Omental fat pad (tissue), 3 donors: ENCODE measurements at regions not wholly inside any gene's neighbourhood (a gene's known extent, or its start where the extent isn't known, plus 50 kb on each side); places are given as distances from the start of the nearest gene placed in this dataset.

Experiments used
- ATAC-seq: fragments of 150-250 bp; one replicate; pipeline ENCODE4 v1.9.1; 2016; ENCODE audit warnings: mild to moderate bottlenecking, moderate library complexity; ENCODE audit not compliant: low FRiP score
- DNase-seq: peaks from one replicate; pipeline ENCODE4 v3.0.0-alpha.2; 2019; ENCODE audit warnings: low spot score
- TF ChIP-seq, protein P1 (sequence below), 3 donors: fragments of 450-650 bp; IDR thresholded peaks; one replicate each; pipeline ENCODE4 v1.5.1; 2016 to 2017; ENCODE audit warnings: antibody characterized with exemption in 3 of 3, mild to moderate bottlenecking in 3 of 3, moderate library complexity in 2 of 3

- DNase-seq = no peak
- TF ChIP-seq, protein P1, sequence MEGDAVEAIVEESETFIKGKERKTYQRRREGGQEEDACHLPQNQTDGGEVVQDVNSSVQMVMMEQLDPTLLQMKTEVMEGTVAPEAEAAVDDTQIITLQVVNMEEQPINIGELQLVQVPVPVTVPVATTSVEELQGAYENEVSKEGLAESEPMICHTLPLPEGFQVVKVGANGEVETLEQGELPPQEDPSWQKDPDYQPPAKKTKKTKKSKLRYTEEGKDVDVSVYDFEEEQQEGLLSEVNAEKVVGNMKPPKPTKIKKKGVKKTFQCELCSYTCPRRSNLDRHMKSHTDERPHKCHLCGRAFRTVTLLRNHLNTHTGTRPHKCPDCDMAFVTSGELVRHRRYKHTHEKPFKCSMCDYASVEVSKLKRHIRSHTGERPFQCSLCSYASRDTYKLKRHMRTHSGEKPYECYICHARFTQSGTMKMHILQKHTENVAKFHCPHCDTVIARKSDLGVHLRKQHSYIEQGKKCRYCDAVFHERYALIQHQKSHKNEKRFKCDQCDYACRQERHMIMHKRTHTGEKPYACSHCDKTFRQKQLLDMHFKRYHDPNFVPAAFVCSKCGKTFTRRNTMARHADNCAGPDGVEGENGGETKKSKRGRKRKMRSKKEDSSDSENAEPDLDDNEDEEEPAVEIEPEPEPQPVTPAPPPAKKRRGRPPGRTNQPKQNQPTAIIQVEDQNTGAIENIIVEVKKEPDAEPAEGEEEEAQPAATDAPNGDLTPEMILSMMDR (IDR thresholded peaks at IDR 0.05) = no peak
- no peak for ATAC-seq
These were observed 105.1 kb upstream of the TNRC6C start for GRCh38 chr17:77853191-77853977.

DNA sequence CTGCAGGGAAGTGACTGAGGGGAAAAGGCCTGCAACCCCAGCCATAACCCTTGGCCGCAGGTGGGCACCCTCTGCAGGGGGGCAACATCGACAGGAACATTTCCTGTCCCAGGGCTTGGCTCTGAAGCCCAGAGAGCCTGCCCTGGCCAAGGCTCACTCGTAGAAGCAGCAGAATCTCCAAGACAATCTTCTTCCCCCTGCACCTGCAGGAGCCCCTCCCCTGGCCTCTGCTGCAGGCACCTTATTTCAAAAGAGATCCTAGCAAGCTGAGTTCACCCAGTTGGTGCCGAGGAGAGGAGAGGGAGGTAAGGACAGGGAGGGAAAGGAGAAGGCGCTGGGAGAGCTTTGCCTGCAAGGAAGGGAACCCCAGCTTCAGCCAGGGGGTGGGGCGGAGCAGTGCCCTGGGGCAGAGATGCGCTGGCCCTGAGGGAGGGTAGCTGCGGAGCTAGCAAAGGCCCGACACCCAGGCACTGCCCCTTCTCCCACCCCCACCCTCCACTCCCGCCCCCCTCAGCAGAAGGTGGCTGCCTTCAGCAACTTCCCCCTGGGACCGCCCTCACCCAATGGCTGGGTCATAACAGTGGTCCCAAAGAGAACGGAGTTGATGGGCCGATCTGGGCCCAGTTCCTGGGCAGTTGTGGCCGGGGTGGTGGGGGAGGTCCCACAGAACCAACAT is 104.3 kb upstream of the TNRC6C start:
- no peak for ATAC-seq
- TF ChIP-seq, protein P1 (IDR thresholded peaks at IDR 0.05) = no peak

DNA sequence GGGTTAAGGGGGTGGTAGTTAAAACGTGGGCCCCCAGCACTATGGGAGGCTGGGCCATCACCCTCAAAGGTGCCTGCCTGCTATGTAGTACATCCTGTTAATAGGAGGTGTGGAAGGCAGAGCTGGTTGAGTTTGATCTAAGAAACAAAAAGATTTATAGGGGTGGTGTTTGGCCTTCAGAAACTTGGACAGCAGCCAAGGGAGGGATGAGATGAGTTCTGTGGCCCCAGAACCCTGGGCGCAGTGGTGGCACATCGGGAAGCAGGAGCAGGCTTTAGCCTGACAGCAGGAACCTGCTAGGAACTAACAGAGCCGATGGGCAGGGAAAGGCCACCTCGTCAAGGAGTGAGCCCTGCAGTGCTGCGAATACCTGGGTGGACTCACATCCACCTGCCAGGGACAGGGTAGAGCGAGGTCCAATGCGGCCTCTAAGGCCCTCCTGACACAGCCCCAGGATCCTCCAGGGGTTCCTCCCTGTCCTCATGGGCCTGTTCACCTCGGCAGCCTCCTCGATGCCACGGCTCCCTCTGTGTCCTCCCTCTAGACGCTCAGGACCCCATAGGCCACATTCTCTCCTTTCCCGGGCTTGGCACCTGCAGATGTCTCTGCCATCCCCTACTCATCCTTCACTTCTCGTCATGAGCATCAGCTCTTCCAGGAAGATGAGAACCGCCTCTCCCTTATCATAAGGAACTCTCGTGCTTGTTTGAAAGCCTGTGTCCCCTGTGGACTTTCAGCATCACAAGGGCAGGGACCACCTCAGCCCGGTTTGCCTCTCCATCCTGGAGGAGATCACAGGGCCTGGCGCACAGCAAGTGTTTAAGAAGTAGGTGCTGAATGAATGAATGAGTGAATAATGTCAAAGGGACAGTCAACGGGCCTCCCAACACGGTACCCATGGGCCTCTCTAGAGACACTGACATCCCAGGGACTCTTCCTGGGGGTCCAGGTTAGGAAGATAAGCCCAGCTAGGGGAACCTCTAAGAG is 103.5 kb upstream of the TNRC6C start:
- TF ChIP-seq, protein P1 (IDR thresholded peaks at IDR 0.05) = no peak
- ATAC-seq (no peak), DNase-seq (no peak)

More for the DNA sequence above, 104.3 kb upstream of the TNRC6C start:
- DNase-seq = no peak

GRCh38 chr17:77856551-77857305 is 101.8 kb upstream of the TNRC6C start:
- DNase-seq (no peak), ATAC-seq (no peak)
- TF ChIP-seq, protein P1 (IDR thresholded peaks at IDR 0.05) = no peak

- TF ChIP-seq, protein P1 (IDR thresholded peaks at IDR 0.05) = no peak
- ATAC-seq (no peak), DNase-seq (no peak)
These were observed 101.3 kb upstream of the TNRC6C start for GRCh38 chr17:77857306-77857555.

DNA sequence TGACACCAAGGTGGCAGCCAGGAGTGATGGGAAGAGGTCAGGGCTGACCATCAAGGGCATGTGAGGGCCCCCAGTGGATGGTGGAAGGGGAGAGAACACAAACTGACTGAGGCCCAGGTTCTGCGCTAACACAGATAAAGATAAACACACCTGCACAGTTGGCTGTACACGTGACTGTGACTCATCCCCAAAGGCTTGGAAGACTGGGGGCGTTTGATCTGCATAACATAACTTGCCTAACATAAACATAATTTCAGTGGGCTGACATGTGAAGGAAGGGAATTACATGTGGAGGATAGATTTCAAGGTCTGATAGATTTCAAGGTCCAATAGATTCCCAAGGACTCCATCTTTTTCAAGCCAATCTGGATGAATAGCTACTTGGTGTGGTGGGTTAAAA is 100.9 kb upstream of the TNRC6C start:
- ATAC-seq = no peak
- TF ChIP-seq, protein P1 (IDR thresholded peaks at IDR 0.05) = no peak
- no peak for DNase-seq
